GM12878 (cell line): ENCODE measurements at regions not wholly inside any gene's neighbourhood (a gene's known extent, or its start where the extent isn't known, plus 50 kb on each side); places are given as distances from the start of the nearest gene placed in this dataset.

Source experiments
- ATAC-seq: fragments of 200-7000 bp; cut with Tn5 transposase; 3 replicates; pipeline ENCODE4 v1.9.1; 2020; ENCODE audit warnings: mild to moderate bottlenecking, moderate library complexity
- BruUV-seq: library from RNA; stranded (reverse); fragments of 400-500 nt; replicated peaks from 2 replicates; lab custom pipeline; 2021; lab: Mats Ljungman, UMichigan
- CTCF ChIA-PET: fragments of 300-600 bp; sonication (Branson Sonifier 250); formaldehyde crosslinking; extraction: SDS; loops from one replicate; lab custom pipeline; 2021; ENCODE audit warnings: inconsistent platforms; lab: Yijun Ruan, JAX
- POLR2A ChIA-PET: fragments of 350-600 bp; formaldehyde crosslinking; extraction: SDS; loops from one replicate; lab custom pipeline; 2021; ENCODE audit warnings: inconsistent platforms; lab: Charles Lee
- RAD21 ChIA-PET: fragments of 300-600 bp; sonication (Branson Sonifier 250); formaldehyde crosslinking; loops from one replicate; lab custom pipeline; 2023; ENCODE audit warnings: antibody characterized with exemption; ENCODE audit not compliant: unreplicated experiment; lab: Charles Lee
- SMC1A ChIA-PET: fragments of 300-600 bp; sonication (Branson Sonifier 250); formaldehyde crosslinking; loops from one replicate; lab custom pipeline; 2023; ENCODE audit not compliant: unreplicated experiment, uncharacterized antibody; lab: Charles Lee
- DNase-seq: peaks from one replicate; pipeline ENCODE4 v3.0.0-alpha.2; 2011; ENCODE audit warnings: low read depth, low spot score
- FAIRE-seq: peaks from 3 replicates; lab custom pipeline; 2011; peaks lifted over from hg19 to GRCh38; lab: Jason Lieb, UNC
- H2AFZ ChIP-seq: 2 replicates; pipeline ENCODE4 v1.6.0; 2011; ENCODE audit warnings: low read depth, low read length, control low read depth; ENCODE audit not compliant: control insufficient read depth
- H3K27ac ChIP-seq: 2 replicates; pipeline ENCODE4 v1.5.1; 2011; ENCODE audit warnings: control low read depth; ENCODE audit not compliant: control insufficient read depth, insufficient read depth
- H3K27me3 ChIP-seq, 2 experiments: replicated peaks in 1 of 2; 2 replicates each; pipeline versions ENCODE4 v1.6.0 to v1.6.1; 2011; ENCODE audit warnings: low read length in 1 of 2; ENCODE audit not compliant: control insufficient read depth in 2 of 2, insufficient read depth in 2 of 2
- H3K36me3 ChIP-seq, 2 experiments: 2 replicates each; pipeline ENCODE4 v1.5.1; 2011; ENCODE audit warnings: low read length in 1 of 2; ENCODE audit not compliant: control insufficient read depth in 2 of 2, insufficient read depth in 2 of 2
- H3K4me1 ChIP-seq: 2 replicates; pipeline ENCODE4 v1.6.1; 2011; ENCODE audit warnings: mild to moderate bottlenecking, low read length, moderate library complexity, mixed read lengths; ENCODE audit not compliant: control insufficient read depth, insufficient read depth
- H3K4me2 ChIP-seq: 2 replicates; pipeline ENCODE4 v1.6.0; 2011; ENCODE audit warnings: control low read depth; ENCODE audit not compliant: control insufficient read depth, insufficient read depth
- H3K4me3 ChIP-seq: fragments of 200-600 bp; sonication (generic); 2 replicates; pipeline ENCODE4 v1.5.1; 2016
- H3K79me2 ChIP-seq: 2 replicates; pipeline ENCODE4 v1.6.0; 2011; ENCODE audit warnings: low read length; ENCODE audit not compliant: control insufficient read depth, insufficient read depth
- H3K9ac ChIP-seq: 2 replicates; pipeline ENCODE4 v1.8.0; 2011; ENCODE audit warnings: low read length, control low read depth, mixed read lengths; ENCODE audit not compliant: control insufficient read depth, insufficient read depth
- H3K9me3 ChIP-seq: replicated peaks from 3 replicates; pipeline ENCODE4 v1.5.1; 2011; ENCODE audit warnings: mild to moderate bottlenecking, low read length; ENCODE audit not compliant: control insufficient read depth, insufficient read depth
- H4K20me1 ChIP-seq: 2 replicates; pipeline ENCODE4 v1.6.0; 2011; ENCODE audit not compliant: control insufficient read depth, insufficient read depth
- CBFB ChIP-seq: IDR thresholded peaks from 2 replicates; pipeline ENCODE4 v1.6.1; 2016; ENCODE audit warnings: antibody characterized with exemption, low read depth
- CBX3 ChIP-seq: fragments of 200-600 bp; sonication (generic); IDR thresholded peaks from 2 replicates; pipeline ENCODE4 v1.6.1; 2016; ENCODE audit warnings: low read depth, borderline replicate concordance
- MEF2A ChIP-seq: IDR thresholded peaks from 2 replicates; pipeline ENCODE4 v1.6.1; 2011; ENCODE audit warnings: low read depth, mild to moderate bottlenecking, low read length, moderate library complexity; ENCODE audit not compliant: insufficient read depth
- MEF2B ChIP-seq: fragments of 450-650 bp; IDR thresholded peaks from 2 replicates; pipeline ENCODE4 v1.6.1; 2018; ENCODE audit warnings: mild to moderate bottlenecking, moderate library complexity; ENCODE audit not compliant: partially characterized antibody, poor library complexity, severe bottlenecking
- MXI1 ChIP-seq: fragments of 150-350 bp; IDR thresholded peaks from 2 replicates; pipeline ENCODE4 v1.6.1; 2011; ENCODE audit warnings: low read depth, mild to moderate bottlenecking, inconsistent platforms, low read length, improper control_type of control experiment
- MYC ChIP-seq: IDR thresholded peaks from 2 replicates; pipeline ENCODE4 v1.6.1; 2011; ENCODE audit warnings: mild to moderate bottlenecking, low read length, moderate library complexity, inconsistent platforms; ENCODE audit not compliant: insufficient read depth, insufficient replicate concordance, insufficient read length, severe bottlenecking
- PAX8 ChIP-seq: fragments of 450-650 bp; IDR thresholded peaks from 2 replicates; pipeline ENCODE4 v1.6.1; 2017; ENCODE audit warnings: mild to moderate bottlenecking, moderate library complexity
- PML ChIP-seq: IDR thresholded peaks from 2 replicates; pipeline ENCODE4 v1.6.1; 2012; ENCODE audit warnings: low read length, inconsistent platforms
- SREBF1 ChIP-seq: IDR thresholded peaks from 2 replicates; pipeline ENCODE4 v1.6.1; 2012; ENCODE audit warnings: mild to moderate bottlenecking, low read length
- STAT1 ChIP-seq: fragments of 450-650 bp; conservative IDR thresholded peaks from 2 replicates; pipeline ENCODE4 v1.6.1; 2014; ENCODE audit warnings: antibody characterized with exemption, mild to moderate bottlenecking
- ZBED1 ChIP-seq: IDR thresholded peaks from 2 replicates; pipeline ENCODE4 v1.6.1; 2016; ENCODE audit warnings: borderline replicate concordance
- ZZZ3 ChIP-seq: IDR thresholded peaks from 2 replicates; pipeline ENCODE4 v1.6.1; 2011; ENCODE audit warnings: low read depth; ENCODE audit not compliant: control insufficient read depth, insufficient read length
- WGBS: methylation state at CpG from one replicate; pipeline ENCODE4 v1.1.6; 2016; ENCODE audit warnings: low lambda C conversion rate; ENCODE audit not compliant: insufficient replicate concordance, insufficient coverage; ENCODE audit errors: missing lambda C conversion rate; 5-methylcytosine and 5-hydroxymethylcytosine counted together
- in situ Hi-C: fragments of 300-500 bp; cut with MboI; formaldehyde crosslinking; loops from 9 replicates; pipeline ENCODE4 v1.14.3; 2018; ENCODE audit warnings: mixed read lengths
- intact Hi-C: fragments of 100-400 bp; cut with micrococcal nuclease; formaldehyde crosslinking; loops from one replicate; pipeline ENCODE4 v1.14.2; 2022; ENCODE audit not compliant: unreplicated experiment
- TF ChIP-seq, protein P1 (sequence below): IDR thresholded peaks from 2 replicates; pipeline ENCODE4 v1.6.1; 2012; ENCODE audit warnings: improper control_type of control experiment, low read depth, low read length; ENCODE audit not compliant: insufficient replicate concordance

DNA sequence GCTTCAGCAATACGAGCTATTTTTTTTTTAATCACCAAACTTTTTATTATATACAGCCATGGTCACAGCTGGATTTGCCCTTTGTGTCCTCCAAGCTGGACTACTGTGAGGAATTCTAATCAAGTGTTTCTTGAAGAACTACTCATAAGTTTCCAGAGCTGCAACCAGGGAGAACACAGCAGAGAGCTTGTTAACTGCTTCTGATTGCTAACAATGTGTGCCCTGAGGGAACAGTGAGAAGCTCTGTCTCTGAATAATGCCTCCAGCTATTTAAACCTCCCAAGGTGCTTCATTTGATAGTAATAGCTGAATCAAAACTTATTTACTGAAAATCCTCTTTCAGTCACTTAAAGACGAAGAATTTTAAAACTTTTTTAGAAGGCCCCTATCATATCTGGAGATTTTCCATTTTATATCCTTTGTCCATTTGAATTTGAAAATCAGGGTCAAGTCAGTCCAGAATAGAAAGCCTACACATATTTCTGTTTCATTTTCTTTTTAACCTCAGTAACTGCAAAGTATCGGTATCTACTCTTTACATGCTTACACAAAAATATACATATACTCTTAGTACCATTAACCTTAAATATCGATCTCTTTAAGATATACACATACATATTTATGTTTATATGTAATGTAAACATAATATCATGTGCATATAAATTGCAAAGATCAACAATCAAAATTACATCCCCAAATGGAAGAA, 1024.2 kb downstream of the GRM8 start (continued):
- TF ChIP-seq, protein P1, sequence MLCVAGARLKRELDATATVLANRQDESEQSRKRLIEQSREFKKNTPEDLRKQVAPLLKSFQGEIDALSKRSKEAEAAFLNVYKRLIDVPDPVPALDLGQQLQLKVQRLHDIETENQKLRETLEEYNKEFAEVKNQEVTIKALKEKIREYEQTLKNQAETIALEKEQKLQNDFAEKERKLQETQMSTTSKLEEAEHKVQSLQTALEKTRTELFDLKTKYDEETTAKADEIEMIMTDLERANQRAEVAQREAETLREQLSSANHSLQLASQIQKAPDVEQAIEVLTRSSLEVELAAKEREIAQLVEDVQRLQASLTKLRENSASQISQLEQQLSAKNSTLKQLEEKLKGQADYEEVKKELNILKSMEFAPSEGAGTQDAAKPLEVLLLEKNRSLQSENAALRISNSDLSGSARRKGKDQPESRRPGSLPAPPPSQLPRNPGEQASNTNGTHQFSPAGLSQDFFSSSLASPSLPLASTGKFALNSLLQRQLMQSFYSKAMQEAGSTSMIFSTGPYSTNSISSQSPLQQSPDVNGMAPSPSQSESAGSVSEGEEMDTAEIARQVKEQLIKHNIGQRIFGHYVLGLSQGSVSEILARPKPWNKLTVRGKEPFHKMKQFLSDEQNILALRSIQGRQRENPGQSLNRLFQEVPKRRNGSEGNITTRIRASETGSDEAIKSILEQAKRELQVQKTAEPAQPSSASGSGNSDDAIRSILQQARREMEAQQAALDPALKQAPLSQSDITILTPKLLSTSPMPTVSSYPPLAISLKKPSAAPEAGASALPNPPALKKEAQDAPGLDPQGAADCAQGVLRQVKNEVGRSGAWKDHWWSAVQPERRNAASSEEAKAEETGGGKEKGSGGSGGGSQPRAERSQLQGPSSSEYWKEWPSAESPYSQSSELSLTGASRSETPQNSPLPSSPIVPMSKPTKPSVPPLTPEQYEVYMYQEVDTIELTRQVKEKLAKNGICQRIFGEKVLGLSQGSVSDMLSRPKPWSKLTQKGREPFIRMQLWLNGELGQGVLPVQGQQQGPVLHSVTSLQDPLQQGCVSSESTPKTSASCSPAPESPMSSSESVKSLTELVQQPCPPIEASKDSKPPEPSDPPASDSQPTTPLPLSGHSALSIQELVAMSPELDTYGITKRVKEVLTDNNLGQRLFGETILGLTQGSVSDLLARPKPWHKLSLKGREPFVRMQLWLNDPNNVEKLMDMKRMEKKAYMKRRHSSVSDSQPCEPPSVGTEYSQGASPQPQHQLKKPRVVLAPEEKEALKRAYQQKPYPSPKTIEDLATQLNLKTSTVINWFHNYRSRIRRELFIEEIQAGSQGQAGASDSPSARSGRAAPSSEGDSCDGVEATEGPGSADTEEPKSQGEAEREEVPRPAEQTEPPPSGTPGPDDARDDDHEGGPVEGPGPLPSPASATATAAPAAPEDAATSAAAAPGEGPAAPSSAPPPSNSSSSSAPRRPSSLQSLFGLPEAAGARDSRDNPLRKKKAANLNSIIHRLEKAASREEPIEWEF, result no peak
- TF ChIP-seq CBX3, result no peak

DNA sequence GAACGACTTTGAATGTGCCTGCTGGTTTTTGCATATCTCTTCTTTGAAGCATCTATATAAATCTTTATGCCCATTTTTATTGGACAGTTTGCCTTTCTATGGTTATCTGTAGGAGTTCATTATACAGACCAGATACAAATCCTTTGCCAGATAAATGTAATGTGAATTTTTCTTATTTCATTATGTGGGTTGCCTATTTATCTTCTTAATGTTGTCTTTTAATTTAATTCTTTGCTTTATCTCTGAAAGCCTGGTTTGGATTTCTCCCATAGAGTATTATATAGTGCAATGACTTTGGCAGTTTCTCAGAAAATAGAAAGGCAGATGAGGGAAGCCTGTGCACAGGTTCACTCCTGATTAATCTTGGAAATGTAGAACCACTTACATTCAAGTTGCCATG, 1025.1 kb downstream of the GRM8 start:
- SMC1A ChIA-PET, result interaction anchor here (1.2 kb wide), 1 partner anchor 17 kb away, joined by 3 read pairs; no protein-coding TSS in a partner anchor
- BruUV-seq, result no TSS peak
- no peak for FAIRE-seq
- Histone ChIP-seq H2AFZ (no peak overlapping the region), H3K4me3 (no peak overlapping the region), H3K4me2 (no peak overlapping the region), H3K4me1 (no peaks in the 10 kb centered on the region), H3K9ac (no peak overlapping the region), H3K9me3 (no peaks in the 10 kb centered on the region; the same call in 2 of the 3 replicates), H4K20me1 (no peaks in the 10 kb centered on the region), H3K27me3 (no peaks in the 10 kb centered on the region), H3K79me2 (no peaks in the 10 kb centered on the region), H3K27ac (no peak overlapping the region), H3K36me3 (no peaks in the 10 kb centered on the region)
- RAD21 ChIA-PET, result no interaction called here
- CTCF ChIA-PET, result no interaction called here
- TF ChIP-seq MEF2B (no peak), ZZZ3 (no peak), PML (no peak), CBFB (no peak), MYC (no peak), SREBF1 (no peak), PAX8 (no peak), ZBED1 (no peak), STAT1 (no peak), MEF2A (no peak), MXI1 (no peak)
- no peak for DNase-seq
- ATAC-seq, result no peak
- in situ Hi-C loops (no loop called here), intact Hi-C loops (no loop called here)
- POLR2A ChIA-PET, result no interaction called here
- WGBS, result 24% methylated on average over 1 of the region's 1 CpG
